Psoas muscle (tissue), 7 donors: ENCODE measurements at regions not wholly inside any gene's neighbourhood (a gene's known extent, or its start where the extent isn't known, plus 50 kb on each side); places are given as distances from the start of the nearest gene placed in this dataset.

Experiments used
- ATAC-seq, 4 donors: fragments of 200-7000 bp; cut with Tn5 transposase; one replicate each; pipeline ENCODE4 v1.9.1; 2020; ENCODE audit warnings: moderate library complexity in 3 of 4, mild to moderate bottlenecking in 2 of 4
- DNase-seq, 2 donors: peaks; one replicate each; pipeline ENCODE4 v3.0.0-alpha.2; 2020
- H3K27ac ChIP-seq: fragments of 200-600 bp; one replicate; pipeline ENCODE4 v1.8.0; 2022
- H3K27me3 ChIP-seq, 3 donors: fragments of 200-600 bp in 1 of 3; one replicate each; pipeline versions ENCODE4 v1.6.1 to v1.8.0; 2013 to 2022; ENCODE audit warnings: low read length in 2 of 3, mild to moderate bottlenecking in 2 of 3, moderate library complexity in 1 of 3; ENCODE audit not compliant: insufficient read depth in 3 of 3
- H3K36me3 ChIP-seq, 2 donors: fragments of 200-600 bp in 1 of 2; one replicate each; pipeline versions ENCODE4 v1.6.1 to v1.8.0; 2013 to 2022; ENCODE audit warnings: low read depth in 1 of 2, mild to moderate bottlenecking in 1 of 2, moderate library complexity in 1 of 2; ENCODE audit not compliant: insufficient read depth in 1 of 2
- H3K4me1 ChIP-seq: fragments of 200-600 bp; one replicate; pipeline ENCODE4 v1.8.0; 2022
- H3K4me3 ChIP-seq: fragments of 200-600 bp; one replicate; pipeline ENCODE4 v1.8.0; 2022; ENCODE audit warnings: mild to moderate bottlenecking
- H3K9me3 ChIP-seq: fragments of 200-600 bp; one replicate; pipeline ENCODE4 v1.8.0; 2022
- CTCF ChIP-seq: fragments of 200-600 bp; IDR thresholded peaks from one replicate; pipeline ENCODE4 v1.8.0; 2022; ENCODE audit warnings: antibody characterized with exemption
- WGBS, 3 donors: extraction: QIAGEN DNeasy Blood & Tissue Kit; methylation state at CpG; one replicate each; pipeline versions ENCODE4 v1.1.6 to v1.1.7; 2013; 5-methylcytosine and 5-hydroxymethylcytosine counted together
- intact Hi-C, 2 donors: fragments of 100-400 bp; cut with DNase I; formaldehyde crosslinking; loops; one replicate each; pipeline versions ENCODE4 v1.11.0 to v1.14.2; 2022
- donor health status: healthy with polysubstance abuse.
- donor health status: DM: no; HTN: no; CAD: no; lungs with moderate emphysema.
- donor health status: Bipolar disorder and iron deficiency.
- donor health status: healthy.
- donor health status: DM: yes; HTN: yes; CAD: no.
- donor health status: DM: no; HTN: no; CAD: no.
- donor health status: DM: yes; HTN: yes; CAD: no.

- TF ChIP-seq CTCF, result no peak
- intact Hi-C loops, result no loop called here
- no peak for ATAC-seq
- DNase-seq, result no peak
- H3K4me1 ChIP-seq, result no peaks in the 10 kb centered on the region
- H3K9me3 ChIP-seq, result no peaks in the 10 kb centered on the region
- no peak overlapping the region for H3K27ac ChIP-seq
- H3K36me3 ChIP-seq, result no peaks in the 10 kb centered on the region
- whole genome bisulfite sequencing, 3 donors, result 93 to 98% (median 96%) methylated on average over 5 of the region's 5 CpGs
- peaks cover 0 to 5% (median 0%) of the 10 kb centered on the region in 3 donors for H3K27me3 ChIP-seq
- no peak overlapping the region for H3K4me3 ChIP-seq
Observed at GRCh38 chr15:69627548-69628158, 175.0 kb downstream of the RPLP1 start.

GRCh38 chr15:69628256-69629093 lies 175.9 kb downstream of the RPLP1 start:
- H3K27me3 ChIP-seq, result peaks cover 0 to 4% (median 0%) of the 10 kb centered on the region in 3 donors
- 88 to 91% (median 91%) methylated on average over 12 of the region's 12 CpGs for WGBS, 3 donors

GRCh38 chr15:69629631-69630161 lies 177.1 kb downstream of the RPLP1 start:
- Histone ChIP-seq H3K9me3 (no peaks in the 10 kb centered on the region), H3K27me3 (peaks cover 0 to 3% (median 0%) of the 10 kb centered on the region in 3 donors), H3K4me1 (no peaks in the 10 kb centered on the region), H3K4me3 (no peak overlapping the region), H3K36me3 (no peaks in the 10 kb centered on the region), H3K27ac (no peak overlapping the region)
- no peak for TF ChIP-seq CTCF
- no peak for DNase-seq
- intact Hi-C loops, result no loop called here
- ATAC-seq, result no peak
- 91 to 93% (median 92%) methylated on average over 15 of the region's 15 CpGs for WGBS, 3 donors

More at GRCh38 chr15:69628256-69629093, 175.9 kb downstream of the RPLP1 start:
- Histone ChIP-seq H3K4me1 (no peaks in the 10 kb centered on the region), H3K27ac (no peak overlapping the region), H3K36me3 (no peaks in the 10 kb centered on the region), H3K4me3 (no peak overlapping the region), H3K9me3 (no peaks in the 10 kb centered on the region)
- DNase-seq (no peak), ATAC-seq (no peak)
- TF ChIP-seq CTCF, result no peak
- intact Hi-C loops, result no loop called here

- 82 to 86% (median 84%) methylated on average over 6 of the region's 6 CpGs for WGBS, 3 donors
- intact Hi-C loops, result no loop called here
- Histone ChIP-seq H3K9me3 (no peaks in the 10 kb centered on the region), H3K4me3 (no peak overlapping the region), H3K4me1 (no peaks in the 10 kb centered on the region), H3K27me3 (peaks cover 0 to 3% (median 0%) of the 10 kb centered on the region in 3 donors), H3K36me3 (no peaks in the 10 kb centered on the region), H3K27ac (no peak overlapping the region)
- ATAC-seq (no peak), DNase-seq (no peak)
- no peak for TF ChIP-seq CTCF
Observed at GRCh38 chr15:69631005-69631404, 178.4 kb downstream of the RPLP1 start.
